ENCODE measurements at regions not wholly inside any gene's neighbourhood (a gene's known extent, or its start where the extent isn't known, plus 50 kb on each side); places are given as distances from the start of the nearest gene placed in this dataset.
"Not testable (repeated sequence)": the region's sequence is repeated elsewhere in the genome, so short reads cannot be mapped to it uniquely, and the experiment has no call there.

DNA sequence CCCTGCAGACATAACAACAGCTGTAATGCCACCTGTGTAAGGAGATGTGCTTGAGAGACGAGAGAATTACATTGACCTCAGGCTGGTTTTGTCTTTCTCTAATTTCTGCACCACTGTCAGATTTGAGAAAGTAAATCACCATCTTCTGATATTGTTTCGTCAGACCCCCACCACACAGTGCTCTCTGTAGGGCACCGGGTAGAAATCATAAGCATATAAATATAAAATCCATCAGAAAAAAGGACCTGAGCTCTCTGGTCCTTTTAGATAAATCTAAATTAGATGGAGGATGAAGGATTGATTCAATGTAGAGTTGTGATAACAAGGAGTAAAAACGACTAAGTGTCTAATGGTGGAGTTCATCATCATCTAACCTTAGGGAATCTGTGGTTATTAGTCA is 1981.0 kb upstream of the PRR20A start:
- Histone ChIP-seq H3K4me1 (ENCODE audit: control insufficient read depth, low read depth, low read length) (peaks cover 8% of the 10 kb centered on the region), H3K27ac (ENCODE audit: low read length) (no peak overlapping the region), H3K9ac (ENCODE audit: low read length) (no peak overlapping the region), H3K9me3 (ENCODE audit: control insufficient read depth, low read depth, low read length) (no peaks in the 10 kb centered on the region), H3K4me3 (ENCODE audit: low read length) (no peak overlapping the region), H3K27me3 (ENCODE audit: control insufficient read depth, insufficient read depth, low read length) (no peaks in the 10 kb centered on the region), H3K36me3 (ENCODE audit: control insufficient read depth, low read depth, low read length) (no peaks in the 10 kb centered on the region)

DNA sequence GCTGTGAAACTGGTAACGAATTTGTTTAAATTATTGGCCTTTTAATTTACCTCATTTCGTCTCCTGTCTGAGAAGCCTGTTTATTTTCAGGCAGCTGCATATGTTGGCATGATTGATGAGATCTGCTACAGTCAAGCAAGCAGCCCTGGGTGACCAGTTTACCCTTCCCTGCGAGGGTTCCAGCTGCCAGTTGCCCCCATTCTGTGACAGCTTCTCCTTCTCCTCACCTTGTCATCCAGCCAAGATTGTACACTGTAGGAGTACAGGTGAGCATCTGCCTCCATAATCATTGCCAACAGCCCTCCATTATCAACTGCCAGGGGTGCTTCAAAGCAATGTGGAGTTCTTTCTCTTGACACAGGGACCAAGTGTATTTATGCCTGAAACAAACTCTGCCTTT is 1979.9 kb upstream of the PRR20A start:
- Histone ChIP-seq H3K36me3 (ENCODE audit: control insufficient read depth, low read depth, low read length) (no peaks in the 10 kb centered on the region), H3K4me3 (ENCODE audit: low read length) (no peak overlapping the region), H3K27ac (ENCODE audit: low read length) (no peak overlapping the region), H3K27me3 (ENCODE audit: control insufficient read depth, insufficient read depth, low read length) (no peaks in the 10 kb centered on the region), H3K9ac (ENCODE audit: low read length) (no peak overlapping the region), H3K9me3 (ENCODE audit: control insufficient read depth, low read depth, low read length) (no peaks in the 10 kb centered on the region), H3K4me1 (ENCODE audit: control insufficient read depth, low read depth, low read length) (peaks cover 8% of the 10 kb centered on the region)

DNA sequence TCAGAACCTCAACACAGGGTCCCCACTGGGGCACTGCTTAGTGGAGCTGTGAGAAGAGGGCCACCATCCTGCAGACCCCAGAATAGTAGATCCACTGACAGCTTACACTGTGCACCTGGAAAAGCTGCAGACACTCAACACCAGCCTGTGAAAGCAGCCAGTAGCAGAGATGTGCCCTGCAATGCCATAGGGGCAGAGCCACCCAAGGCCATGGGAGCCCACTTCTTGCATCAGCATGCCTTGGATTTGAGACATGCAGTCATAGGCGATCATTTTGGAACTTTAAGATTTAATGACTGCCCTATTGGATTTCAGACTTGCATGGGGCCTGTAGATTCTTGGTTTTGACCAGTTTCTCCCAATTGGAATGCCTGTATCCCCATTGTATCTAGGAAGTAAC is 1962.1 kb upstream of the PRR20A start:
- not testable (repeated sequence) for H3K9me3 ChIP-seq (ENCODE audit: control insufficient read depth, low read depth, low read length); H3K27me3 ChIP-seq (ENCODE audit: control insufficient read depth, insufficient read depth, low read length); H3K36me3 ChIP-seq (ENCODE audit: control insufficient read depth, low read depth, low read length); H3K4me1 ChIP-seq (ENCODE audit: control insufficient read depth, low read depth, low read length); H3K9ac ChIP-seq (ENCODE audit: low read length); H3K27ac ChIP-seq (ENCODE audit: low read length); H3K4me3 ChIP-seq (ENCODE audit: low read length)

- Histone ChIP-seq H3K9me3 (ENCODE audit: control insufficient read depth, low read depth, low read length) (peaks cover 6% of the 10 kb centered on the region), H3K27me3 (ENCODE audit: control insufficient read depth, insufficient read depth, low read length) (no peaks in the 10 kb centered on the region), H3K4me1 (ENCODE audit: control insufficient read depth, low read depth, low read length) (no peaks in the 10 kb centered on the region), H3K9ac (ENCODE audit: low read length) (no peak overlapping the region), H3K36me3 (ENCODE audit: control insufficient read depth, low read depth, low read length) (no peaks in the 10 kb centered on the region), H3K27ac (ENCODE audit: low read length) (no peak overlapping the region), H3K4me3 (ENCODE audit: low read length) (no peak overlapping the region)
These were observed 1949.7 kb upstream of the PRR20A start for GRCh38 chr13:55190996-55191395.

- H3K9me3 ChIP-seq (ENCODE audit: control insufficient read depth, low read depth, low read length) = peaks cover 9% of the 10 kb centered on the region
- no peak overlapping the region for H3K27ac ChIP-seq (ENCODE audit: low read length)
These were observed 1941.6 kb upstream of the PRR20A start for GRCh38 chr13:55199134-55199533.

GRCh38 chr13:55214841-55215345 is 1925.8 kb upstream of the PRR20A start:
- Histone ChIP-seq H3K27ac (ENCODE audit: low read length) (no peak overlapping the region), H3K36me3 (ENCODE audit: control insufficient read depth, low read depth, low read length) (no peaks in the 10 kb centered on the region), H3K27me3 (ENCODE audit: control insufficient read depth, insufficient read depth, low read length) (no peaks in the 10 kb centered on the region), H3K4me1 (ENCODE audit: control insufficient read depth, low read depth, low read length) (peaks cover 10% of the 10 kb centered on the region), H3K9me3 (ENCODE audit: control insufficient read depth, low read depth, low read length) (no peaks in the 10 kb centered on the region), H3K9ac (ENCODE audit: low read length) (no peak overlapping the region), H3K4me3 (ENCODE audit: low read length) (no peak overlapping the region)

More at GRCh38 chr13:55199134-55199533, 1941.6 kb upstream of the PRR20A start:
- no peaks in the 10 kb centered on the region for H3K36me3 ChIP-seq (ENCODE audit: control insufficient read depth, low read depth, low read length)
- no peaks in the 10 kb centered on the region for H3K27me3 ChIP-seq (ENCODE audit: control insufficient read depth, insufficient read depth, low read length)
- H3K9ac ChIP-seq (ENCODE audit: low read length) = no peak overlapping the region
- H3K4me3 ChIP-seq (ENCODE audit: low read length) = no peak overlapping the region
- H3K4me1 ChIP-seq (ENCODE audit: control insufficient read depth, low read depth, low read length) = no peaks in the 10 kb centered on the region

DNA sequence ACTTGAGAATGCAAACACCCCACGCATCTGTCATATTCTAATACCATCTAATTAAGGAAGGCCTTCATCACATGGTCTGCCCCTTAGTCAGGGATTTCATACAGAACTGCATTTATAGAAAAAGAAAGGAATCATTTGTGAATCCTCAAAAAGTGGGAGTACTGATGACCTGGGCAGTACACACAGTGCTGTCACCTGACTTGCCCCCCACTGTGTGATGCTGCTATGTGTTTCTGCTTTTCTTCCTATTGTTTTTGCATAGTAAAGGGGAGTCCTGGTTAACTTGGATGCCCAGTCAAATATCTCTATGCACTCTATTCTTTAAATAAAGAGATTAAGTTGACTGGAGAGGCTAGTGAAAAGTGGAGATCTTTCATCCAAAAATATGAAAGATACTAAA is 1921.2 kb upstream of the PRR20A start:
- Histone ChIP-seq H3K4me1 (ENCODE audit: control insufficient read depth, low read depth, low read length) (peaks cover 12% of the 10 kb centered on the region), H3K27me3 (ENCODE audit: control insufficient read depth, insufficient read depth, low read length) (no peaks in the 10 kb centered on the region), H3K4me3 (ENCODE audit: low read length) (no peak overlapping the region), H3K9ac (ENCODE audit: low read length) (no peak overlapping the region), H3K9me3 (ENCODE audit: control insufficient read depth, low read depth, low read length) (no peaks in the 10 kb centered on the region), H3K36me3 (ENCODE audit: control insufficient read depth, low read depth, low read length) (no peaks in the 10 kb centered on the region), H3K27ac (ENCODE audit: low read length) (no peak overlapping the region)

- Histone ChIP-seq H3K9me3 (ENCODE audit: control insufficient read depth, low read depth, low read length) (no peaks in the 10 kb centered on the region), H3K9ac (ENCODE audit: low read length) (no peak overlapping the region), H3K27me3 (ENCODE audit: control insufficient read depth, insufficient read depth, low read length) (no peaks in the 10 kb centered on the region), H3K4me3 (ENCODE audit: low read length) (no peak overlapping the region), H3K4me1 (ENCODE audit: control insufficient read depth, low read depth, low read length) (peaks cover 11% of the 10 kb centered on the region), H3K27ac (ENCODE audit: low read length) (no peak overlapping the region), H3K36me3 (ENCODE audit: control insufficient read depth, low read depth, low read length) (no peaks in the 10 kb centered on the region)
These were observed 1910.7 kb upstream of the PRR20A start for GRCh38 chr13:55229906-55230569.

- no peak overlapping the region for H3K27ac ChIP-seq (ENCODE audit: low read length)
These were observed 1910.2 kb upstream of the PRR20A start for GRCh38 chr13:55230570-55230908.

GRCh38 chr13:55234311-55234710 is 1906.4 kb upstream of the PRR20A start:
- Histone ChIP-seq H3K4me3 (ENCODE audit: low read length) (no peak overlapping the region), H3K9ac (ENCODE audit: low read length) (no peak overlapping the region), H3K27me3 (ENCODE audit: control insufficient read depth, insufficient read depth, low read length) (no peaks in the 10 kb centered on the region), H3K4me1 (ENCODE audit: control insufficient read depth, low read depth, low read length) (peaks cover 8% of the 10 kb centered on the region), H3K36me3 (ENCODE audit: control insufficient read depth, low read depth, low read length) (no peaks in the 10 kb centered on the region), H3K9me3 (ENCODE audit: control insufficient read depth, low read depth, low read length) (no peaks in the 10 kb centered on the region), H3K27ac (ENCODE audit: low read length) (no peak overlapping the region)

More at GRCh38 chr13:55230570-55230908, 1910.2 kb upstream of the PRR20A start:
- Histone ChIP-seq H3K36me3 (ENCODE audit: control insufficient read depth, low read depth, low read length) (no peaks in the 10 kb centered on the region), H3K27me3 (ENCODE audit: control insufficient read depth, insufficient read depth, low read length) (no peaks in the 10 kb centered on the region), H3K4me1 (ENCODE audit: control insufficient read depth, low read depth, low read length) (peaks cover 11% of the 10 kb centered on the region), H3K9ac (ENCODE audit: low read length) (no peak overlapping the region), H3K9me3 (ENCODE audit: control insufficient read depth, low read depth, low read length) (no peaks in the 10 kb centered on the region), H3K4me3 (ENCODE audit: low read length) (no peak overlapping the region)

GRCh38 chr13:55245005-55245644 is 1895.6 kb upstream of the PRR20A start:
- H3K36me3 ChIP-seq (ENCODE audit: control insufficient read depth, low read depth, low read length) = no peaks in the 10 kb centered on the region
- no peak overlapping the region for H3K4me3 ChIP-seq (ENCODE audit: low read length)
- H3K27me3 ChIP-seq (ENCODE audit: control insufficient read depth, insufficient read depth, low read length) = no peaks in the 10 kb centered on the region
- no peaks in the 10 kb centered on the region for H3K4me1 ChIP-seq (ENCODE audit: control insufficient read depth, low read depth, low read length)
- peaks cover 6% of the 10 kb centered on the region for H3K9me3 ChIP-seq (ENCODE audit: control insufficient read depth, low read depth, low read length)
- H3K9ac ChIP-seq (ENCODE audit: low read length) = no peak overlapping the region
- H3K27ac ChIP-seq (ENCODE audit: low read length) = no peak overlapping the region

GRCh38 chr13:55255236-55255635 is 1885.5 kb upstream of the PRR20A start:
- Histone ChIP-seq H3K4me1 (ENCODE audit: control insufficient read depth, low read depth, low read length) (no peaks in the 10 kb centered on the region), H3K27me3 (ENCODE audit: control insufficient read depth, insufficient read depth, low read length) (no peaks in the 10 kb centered on the region), H3K9me3 (ENCODE audit: control insufficient read depth, low read depth, low read length) (no peaks in the 10 kb centered on the region), H3K27ac (ENCODE audit: low read length) (no peak overlapping the region), H3K36me3 (ENCODE audit: control insufficient read depth, low read depth, low read length) (no peaks in the 10 kb centered on the region), H3K9ac (ENCODE audit: low read length) (no peak overlapping the region), H3K4me3 (ENCODE audit: low read length) (no peak overlapping the region)
